Activated CD4-positive, CD25-positive, alpha-beta regulatory T cell treated with anti-CD3 and anti-CD28 coated beads, Interleukin-2, amount 50 U/mL, for 72 hours (primary cell): ENCODE measurements at regions not wholly inside any gene's neighbourhood (a gene's known extent, or its start where the extent isn't known, plus 50 kb on each side); places are given as distances from the start of the nearest gene placed in this dataset.

Experiments used
- DNase-seq: peaks from one replicate; pipeline ENCODE4 v3.0.0; 2021

DNA sequence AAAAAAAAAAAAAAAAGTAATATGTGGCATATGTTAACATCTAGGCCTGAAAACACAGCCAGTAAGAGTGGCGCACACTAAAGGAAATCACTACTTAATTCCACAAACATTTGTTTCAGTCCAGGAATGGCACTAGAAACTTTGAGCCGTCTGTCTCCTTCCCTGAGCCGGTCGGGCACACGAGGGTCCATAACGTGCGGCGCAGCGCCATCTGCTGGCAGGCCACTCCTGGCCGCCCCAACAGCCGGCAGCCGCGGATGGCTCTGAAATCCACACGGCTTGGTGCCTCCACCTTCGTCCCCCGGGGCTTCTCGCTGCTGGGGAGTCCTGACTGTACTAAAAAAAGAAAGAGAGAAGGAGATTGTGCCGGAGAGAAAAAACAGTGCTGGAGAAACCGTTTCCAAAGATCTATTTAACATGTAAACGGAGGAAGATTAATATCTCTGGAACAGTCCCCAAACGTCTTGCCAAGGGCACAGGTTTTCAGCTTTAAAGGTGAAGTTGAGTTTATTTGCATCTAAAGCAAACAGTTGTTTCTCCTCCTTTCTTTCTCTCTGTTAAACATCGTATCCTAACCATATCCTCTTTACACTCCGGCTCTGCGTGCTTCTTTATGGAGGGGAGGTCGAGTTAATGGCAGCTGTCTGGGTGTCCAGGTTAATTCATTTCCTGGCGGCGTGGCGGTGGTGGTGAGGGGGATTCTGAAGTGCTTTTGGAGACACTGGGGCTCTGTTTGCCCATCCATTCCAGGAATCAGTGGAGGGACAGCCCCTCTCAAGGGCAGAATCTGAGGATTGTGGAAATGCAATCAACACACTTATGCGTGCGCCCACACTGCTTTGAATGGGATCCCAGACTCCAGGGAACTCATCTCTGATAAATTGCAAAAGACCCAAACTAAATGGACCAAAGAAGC is 611.3 kb upstream of the SALL1 start:
- peak; percentile 50 for DNase-seq

DNA sequence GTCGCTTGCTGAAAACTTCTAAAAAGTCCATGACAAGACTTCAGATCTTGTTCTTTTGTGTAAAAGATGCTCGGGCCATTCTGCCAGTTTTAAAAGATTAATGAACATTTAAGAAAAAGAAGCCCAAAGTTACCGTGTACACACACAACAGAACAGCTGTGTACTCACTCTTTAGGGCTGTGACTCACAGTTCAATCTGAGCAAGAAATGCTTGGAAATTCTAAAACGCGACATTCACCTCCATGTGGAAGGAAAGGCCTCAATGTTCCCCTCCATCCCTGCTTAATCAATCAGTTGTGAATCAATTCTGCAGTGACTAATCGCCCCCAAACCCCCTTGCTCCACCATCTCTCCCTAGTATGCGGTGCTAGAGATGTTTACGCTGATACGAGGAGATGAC is 609.9 kb upstream of the SALL1 start:
- DNase-seq = no peak

DNA sequence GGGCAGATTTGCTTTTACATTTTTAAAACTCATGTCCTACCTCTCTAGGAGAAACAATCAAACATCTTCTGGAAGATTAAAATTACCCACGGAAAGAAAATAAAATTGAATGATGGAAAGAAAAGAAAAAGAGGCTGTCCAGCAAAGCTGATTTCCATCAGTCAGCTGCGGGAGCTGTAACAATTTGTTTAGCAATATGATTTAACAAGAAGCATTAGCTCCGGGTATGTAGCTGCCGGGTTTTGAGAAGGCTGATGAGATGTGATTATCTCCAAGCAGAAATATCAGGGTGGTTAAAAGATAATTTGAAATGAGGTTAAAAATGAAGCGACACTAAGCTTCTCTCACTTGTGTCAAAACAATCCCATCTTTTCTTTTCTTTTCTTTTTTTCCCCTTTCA is 608.9 kb upstream of the SALL1 start:
- no peak for DNase-seq

DNA sequence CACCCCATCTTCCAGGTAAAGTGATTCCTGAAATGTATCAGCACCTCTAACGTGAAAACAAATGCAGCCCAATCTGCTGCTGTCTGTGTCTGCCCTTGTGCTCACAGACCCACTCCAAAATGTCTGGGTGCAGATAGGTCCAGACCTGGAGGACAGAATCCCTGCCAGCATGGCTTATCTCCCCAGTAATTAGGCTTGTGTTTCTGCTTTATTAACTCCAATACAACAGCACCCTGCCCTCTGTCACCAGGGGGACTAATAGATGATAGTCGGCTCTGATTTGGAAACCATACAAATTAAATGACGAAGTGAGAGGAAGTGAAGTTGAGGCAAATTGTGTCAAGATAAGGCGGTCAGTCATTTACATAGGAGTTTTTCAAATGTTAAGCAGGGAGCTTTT is 608.3 kb upstream of the SALL1 start:
- DNase-seq = no peak

DNA sequence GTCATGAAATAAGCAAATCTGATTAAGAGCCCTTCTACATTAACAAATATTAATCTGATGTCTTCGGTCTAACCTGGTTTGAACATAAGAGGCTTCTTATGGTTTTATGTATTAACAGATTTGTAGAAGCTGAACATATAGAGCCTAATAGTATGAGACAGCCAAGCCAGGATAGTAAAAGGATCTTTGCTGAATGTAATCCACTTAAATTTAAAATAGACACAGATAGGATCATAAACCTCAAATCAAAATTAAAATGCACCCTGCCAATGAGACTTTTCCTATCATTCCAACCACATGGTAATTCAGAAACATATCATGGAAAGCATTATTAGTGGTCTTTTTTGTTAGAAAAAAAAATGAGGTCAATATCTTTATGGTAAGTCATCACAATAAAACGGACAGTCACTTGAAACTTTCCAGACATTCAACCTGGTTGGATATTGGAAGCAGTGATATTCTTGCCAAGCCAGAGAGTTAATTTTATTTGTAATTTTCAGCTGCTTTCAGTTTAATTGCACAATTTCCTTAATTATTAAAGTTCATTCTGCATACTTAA is 606.9 kb upstream of the SALL1 start:
- no peak for DNase-seq

DNA sequence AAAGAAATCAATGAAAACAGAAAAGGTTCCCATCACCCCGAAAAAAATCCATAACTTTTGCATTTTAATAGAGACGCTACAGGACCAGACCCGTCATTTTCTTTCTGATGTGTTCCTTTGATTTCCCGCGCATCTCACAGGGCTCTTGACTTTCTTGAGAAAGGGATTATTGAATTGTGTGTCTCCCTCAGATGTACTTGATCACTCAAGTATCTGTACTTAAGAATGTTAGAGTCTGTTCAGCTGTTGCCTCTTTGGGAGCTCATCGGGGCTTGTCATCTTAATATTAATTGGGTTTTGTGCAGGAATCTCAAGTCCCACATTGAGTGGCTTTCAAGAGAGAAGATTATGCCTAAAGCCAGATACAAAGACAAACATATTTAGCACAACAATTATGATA is 606.4 kb upstream of the SALL1 start:
- DNase-seq = no peak

DNA sequence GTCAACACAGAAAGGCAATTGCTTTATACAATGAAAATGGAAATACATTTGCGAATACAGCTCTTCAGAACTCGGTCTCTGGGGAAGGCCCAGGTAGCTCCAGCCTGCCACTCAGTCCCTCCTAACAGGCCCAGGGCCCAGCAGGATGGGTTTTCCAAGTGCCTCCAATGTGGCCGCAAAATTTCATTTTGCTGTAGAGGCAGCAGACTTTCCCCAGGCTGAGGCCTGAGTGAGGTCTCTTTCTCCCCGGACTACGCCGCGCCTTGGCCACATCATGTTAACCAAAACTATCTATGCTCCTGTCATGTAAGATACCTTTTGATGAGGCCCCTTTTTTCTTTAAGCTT is 606.0 kb upstream of the SALL1 start:
- DNase-seq = no peak

DNA sequence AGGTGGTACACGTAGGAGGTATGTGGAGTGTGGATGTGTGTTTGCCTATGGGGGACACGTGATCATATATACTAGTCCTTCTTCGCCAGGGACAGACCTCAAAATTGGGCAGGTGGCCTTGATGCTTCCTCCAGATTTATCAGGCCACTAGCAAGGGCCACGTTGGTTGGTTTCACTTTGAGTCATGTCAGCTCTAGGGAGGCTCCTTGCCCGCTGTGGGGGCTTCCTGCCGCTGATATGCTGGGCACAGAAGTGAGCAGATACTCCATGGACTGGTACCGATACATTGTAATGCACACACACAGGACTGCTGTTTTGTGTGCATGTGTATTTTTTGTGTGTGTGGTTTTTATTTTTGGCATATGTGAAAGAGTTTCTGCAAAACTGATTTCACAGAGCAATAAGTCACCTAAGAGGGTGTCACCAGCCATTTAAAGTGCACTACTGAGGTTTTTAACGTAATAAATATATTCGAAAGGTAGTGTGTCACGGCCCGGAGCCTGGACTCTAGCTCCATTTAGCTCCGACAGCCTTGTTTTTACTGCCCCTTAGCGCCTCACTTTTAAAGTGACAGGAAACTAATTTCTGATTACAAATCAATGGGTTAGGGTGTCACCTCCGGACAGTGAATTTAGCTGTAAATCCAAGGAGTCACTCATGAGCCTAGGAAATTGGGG is 605.5 kb upstream of the SALL1 start:
- DNase-seq = no peak

DNA sequence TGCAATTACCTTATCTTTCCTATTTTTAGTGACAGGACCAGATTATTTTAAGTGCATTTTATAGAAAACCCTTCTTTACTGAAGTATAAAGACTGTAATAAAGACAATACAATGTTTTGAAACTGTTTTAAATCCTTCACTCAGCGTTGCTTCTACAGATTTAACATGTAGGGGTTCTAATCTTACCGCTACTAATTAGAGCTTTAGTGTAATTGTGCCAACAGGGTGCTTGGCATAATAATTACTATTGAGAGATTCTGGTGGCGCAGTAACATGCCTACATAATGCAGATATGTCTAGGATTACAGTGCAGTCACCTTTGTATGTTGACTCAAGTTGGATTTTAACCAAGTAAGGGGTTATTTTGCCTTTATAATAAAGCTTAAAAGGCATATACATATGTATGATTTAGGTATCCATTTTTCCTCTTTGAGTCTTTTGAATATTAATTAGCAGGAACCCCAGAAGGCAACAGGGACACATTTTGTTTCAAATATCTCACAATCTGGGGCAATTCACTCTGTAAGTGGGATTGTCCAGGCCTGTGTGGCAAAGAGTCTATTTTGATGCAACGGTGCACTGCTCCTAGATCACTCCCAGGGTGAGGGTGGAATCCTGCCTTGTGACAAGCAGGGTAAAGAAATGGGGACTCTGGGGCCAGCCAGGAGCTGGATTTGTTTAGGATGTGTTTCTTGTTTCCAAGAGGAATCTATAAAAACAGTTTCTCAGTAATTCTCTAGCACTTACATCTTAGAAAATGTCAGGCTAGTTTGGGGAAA is 604.7 kb upstream of the SALL1 start:
- no peak for DNase-seq

DNA sequence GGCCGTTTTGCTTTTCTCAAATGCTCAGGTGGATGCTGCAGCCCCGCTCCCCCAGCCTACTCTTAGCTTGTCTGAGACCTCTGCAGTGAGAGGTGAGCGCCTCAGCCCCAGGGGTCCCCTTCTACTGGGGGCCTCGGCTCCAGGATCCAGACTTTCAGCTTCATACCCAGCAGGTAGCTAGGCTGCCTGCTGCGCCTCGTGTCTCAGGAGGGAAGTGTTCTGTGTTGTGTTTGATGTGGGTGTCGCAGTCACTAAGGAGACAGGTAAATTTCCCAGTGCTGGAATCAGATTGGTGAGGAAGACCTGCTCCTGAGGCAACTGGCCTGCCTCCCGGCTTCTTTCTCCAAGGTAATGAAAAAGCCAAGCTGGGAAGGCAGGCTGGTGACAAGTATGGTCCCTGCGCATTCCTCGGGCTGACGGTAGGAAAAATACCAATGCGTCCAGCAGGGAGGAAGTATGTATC is 604.0 kb upstream of the SALL1 start:
- no peak for DNase-seq

DNA sequence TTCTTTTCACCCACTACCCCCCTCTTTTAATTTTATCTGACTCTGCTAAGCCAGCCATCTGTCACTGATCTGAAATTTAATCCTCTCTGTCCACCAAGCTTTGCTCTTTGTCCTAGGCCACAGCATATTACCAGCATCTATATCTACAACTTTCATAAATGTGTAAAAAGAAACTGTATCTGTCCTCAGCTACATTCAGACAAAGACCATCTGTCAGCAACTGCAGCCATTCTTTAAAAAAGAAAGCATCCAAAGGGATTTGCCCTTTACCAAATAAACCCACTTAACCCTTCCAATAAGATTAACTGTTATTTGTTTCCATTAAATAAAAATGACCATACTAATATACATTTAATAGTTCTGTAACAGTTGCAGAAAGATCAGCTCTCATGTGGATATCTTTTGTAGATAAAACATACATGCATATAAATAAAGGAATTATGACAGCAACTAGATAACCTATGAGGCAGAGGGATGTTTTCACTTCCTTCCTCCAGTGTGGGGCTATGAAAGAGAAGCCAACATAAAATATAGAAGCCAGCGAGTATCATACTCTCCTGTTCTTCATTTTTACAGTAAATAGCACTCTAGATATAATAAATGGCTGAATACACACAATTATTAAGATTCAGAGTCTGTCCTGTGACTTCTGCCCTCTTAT is 602.5 kb upstream of the SALL1 start:
- no peak for DNase-seq

DNA sequence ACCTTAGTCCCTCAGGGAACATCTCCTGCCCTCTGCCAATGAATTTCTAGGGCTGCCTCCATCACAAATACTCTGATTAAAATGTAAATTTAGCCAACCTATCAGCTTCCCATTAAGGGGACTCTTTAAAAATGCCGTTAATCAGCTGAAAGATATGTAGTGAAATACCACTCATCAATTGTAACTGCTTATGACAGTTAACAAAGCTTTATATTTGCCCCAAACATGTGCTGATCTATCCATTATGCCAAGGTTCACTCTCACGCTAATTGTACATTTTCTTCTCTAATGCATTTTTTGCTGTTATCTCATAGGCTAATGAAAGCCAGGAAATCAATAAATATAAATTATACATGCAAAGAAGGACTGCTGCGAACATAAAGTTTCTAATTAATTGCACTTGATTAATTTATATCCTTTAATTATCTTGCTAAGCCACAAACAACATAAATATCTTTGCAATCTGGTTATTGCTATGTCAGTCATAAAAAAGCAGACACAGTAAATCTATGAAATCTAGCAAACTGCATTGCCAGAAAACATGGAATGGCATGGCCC is 601.4 kb upstream of the SALL1 start:
- no peak for DNase-seq

DNA sequence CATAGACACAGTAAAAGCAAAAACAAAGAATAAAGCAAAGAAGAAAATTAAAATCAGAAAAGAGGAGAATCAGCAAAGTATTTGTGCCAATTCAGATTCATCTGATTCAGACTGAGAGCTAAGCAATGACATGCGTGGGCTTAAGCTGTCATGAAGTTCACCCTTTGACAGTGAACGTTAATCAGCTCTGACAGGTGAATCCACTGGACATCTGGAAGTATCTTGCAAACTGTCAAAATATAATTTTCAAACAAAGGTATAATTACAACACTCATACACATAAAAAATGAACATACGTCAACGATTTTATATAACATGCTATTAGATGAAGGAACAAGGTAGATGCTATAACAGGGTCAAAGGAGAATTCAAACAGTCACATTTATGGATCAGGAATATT is 596.3 kb upstream of the SALL1 start:
- DNase-seq = no peak

DNA sequence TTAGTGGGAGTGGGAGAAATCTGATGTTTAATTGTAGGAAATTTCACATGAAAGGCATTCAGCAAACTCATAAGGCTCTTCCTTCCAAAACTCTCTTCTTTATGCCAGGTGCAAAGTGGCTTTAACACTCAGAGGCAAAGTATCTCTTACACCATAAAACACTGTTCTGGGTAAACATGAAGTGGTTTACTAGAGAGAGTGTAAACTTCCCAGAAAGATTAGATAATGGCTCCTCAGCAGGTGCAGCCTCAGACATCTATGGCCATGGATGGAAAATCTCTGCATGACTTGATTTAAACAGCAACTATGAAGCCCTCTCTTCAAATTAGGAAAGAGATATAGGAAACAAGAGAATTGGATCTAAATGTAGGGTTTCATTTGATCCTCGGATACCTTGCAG is 583.1 kb upstream of the SALL1 start:
- DNase-seq = no peak

DNA sequence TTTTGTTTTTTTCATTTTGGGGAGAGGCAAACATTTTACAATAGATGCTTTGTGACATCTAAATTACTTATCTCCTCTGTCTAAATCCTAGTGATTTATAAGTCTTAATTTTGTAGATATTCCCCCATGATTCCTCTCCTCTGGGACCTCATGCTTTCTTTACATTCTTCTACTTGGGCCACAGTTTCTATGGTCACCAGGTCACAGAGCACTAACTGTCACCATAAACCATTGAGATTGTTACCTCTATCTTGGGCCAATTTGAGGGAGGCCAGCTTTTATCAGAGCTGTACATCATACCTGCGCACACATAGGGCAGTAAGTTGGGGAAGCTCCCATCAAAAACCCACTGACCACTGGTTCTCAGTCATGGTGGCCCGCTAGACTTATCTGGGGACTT is 582.1 kb upstream of the SALL1 start:
- no peak for DNase-seq

DNA sequence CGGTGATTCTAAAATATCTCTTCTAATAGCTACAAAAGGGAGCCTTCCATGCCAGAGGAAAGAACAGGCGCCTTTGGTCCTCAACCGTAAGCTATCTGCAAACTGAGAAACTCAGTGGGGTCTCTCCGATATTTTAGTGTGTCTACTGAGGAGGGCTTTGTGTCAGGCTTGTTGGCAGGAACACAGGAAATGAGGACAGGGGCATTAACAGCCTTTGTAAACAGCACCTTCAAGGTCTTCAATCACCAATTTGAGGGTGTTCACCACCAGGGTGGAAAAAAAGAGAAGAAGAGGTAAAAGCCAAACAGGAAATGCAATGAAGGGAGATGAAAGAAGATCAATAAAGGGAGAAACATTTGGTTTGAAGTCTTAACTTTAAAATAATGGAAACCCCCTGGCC is 580.1 kb upstream of the SALL1 start:
- DNase-seq = no peak

DNA sequence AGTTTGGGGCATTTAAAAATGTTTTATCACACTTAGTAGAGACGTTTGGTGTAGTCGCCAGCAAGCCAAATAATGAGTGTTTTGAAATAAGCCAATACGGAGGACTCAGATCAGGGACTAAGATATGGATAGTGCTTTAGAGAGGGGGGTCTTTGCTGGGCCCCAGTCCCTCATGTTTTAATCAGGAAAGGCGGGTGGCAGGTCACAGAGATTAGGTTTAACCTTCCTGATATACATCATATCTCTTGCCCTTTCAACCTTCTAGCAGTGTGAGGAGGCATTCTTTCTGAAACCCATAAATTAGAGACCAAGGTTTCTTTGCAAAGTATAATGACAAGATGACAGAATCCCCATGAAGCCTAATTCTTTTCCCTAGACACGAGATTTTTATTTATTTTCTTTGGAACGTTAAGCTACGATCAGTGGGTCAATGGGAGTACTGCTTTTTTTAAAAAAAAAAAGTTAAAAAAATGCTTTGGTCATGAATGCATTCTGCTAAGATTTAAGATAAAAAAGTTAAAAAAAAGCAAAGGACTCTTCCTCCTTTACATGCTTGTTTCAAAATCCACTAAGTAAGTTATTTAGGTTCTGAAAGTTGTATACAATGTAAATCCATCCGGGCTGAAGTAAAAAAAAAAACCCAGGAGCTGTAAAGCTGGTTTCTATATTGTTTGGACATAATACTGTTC is 572.1 kb upstream of the SALL1 start:
- no peak for DNase-seq

DNA sequence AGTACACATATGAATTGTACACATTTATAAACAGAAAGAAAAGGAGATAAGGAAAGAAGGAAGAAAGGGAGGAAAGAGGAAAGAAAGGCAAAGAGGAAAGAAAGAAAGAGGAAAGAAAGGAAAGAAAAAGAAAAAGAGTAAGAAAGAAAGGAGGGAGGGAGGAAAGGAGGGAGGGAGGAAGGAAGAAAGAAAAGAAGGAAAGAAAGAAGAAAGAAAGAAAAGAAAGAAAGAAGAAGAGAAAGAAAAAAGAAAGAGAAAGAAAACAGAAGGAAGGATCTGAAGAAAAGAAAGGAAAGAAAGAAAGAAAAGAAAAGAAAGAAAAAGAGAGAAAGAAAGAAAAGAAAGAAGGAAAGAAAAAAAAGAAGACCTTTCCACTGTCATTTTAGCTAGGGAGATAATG is 571.4 kb upstream of the SALL1 start:
- DNase-seq = no peak

DNA sequence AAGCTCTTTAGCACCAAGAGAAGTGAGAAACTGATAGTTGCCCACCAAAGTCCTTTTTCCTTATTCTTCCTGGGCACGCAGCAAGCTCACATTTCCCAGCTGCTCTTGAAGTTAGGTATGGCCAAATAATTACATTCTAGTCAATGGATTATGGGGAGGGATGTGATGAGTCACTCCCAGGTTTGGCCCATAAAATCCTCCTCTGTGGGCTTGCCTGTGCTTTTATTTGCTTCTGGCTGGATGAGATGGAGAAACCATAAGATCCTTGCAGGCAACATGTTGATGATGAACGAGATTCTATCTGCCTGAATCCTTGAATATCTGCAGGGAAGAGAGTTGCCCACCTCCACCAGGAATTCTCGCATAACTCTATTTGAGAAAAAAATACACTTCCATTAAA is 568.3 kb upstream of the SALL1 start:
- DNase-seq = no peak

DNA sequence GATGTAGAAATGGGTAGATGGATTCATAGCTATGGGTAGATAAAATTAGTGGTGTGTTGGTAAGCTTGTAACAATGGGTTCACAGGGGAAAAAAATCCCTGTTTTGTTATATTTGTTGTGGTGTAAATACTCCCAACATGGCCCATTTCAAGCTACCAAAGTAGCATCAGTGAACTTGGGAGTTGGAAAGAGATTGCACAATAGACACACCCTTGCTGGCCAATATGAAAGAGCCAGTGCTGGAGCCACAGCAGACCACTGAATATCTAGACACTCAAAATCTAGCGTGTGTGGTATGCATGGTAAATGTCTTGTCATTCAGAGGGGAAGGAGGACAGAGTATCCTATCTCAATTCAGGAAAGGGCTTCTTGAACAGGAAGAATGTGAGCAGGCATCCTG is 565.1 kb upstream of the SALL1 start:
- no peak for DNase-seq

DNA sequence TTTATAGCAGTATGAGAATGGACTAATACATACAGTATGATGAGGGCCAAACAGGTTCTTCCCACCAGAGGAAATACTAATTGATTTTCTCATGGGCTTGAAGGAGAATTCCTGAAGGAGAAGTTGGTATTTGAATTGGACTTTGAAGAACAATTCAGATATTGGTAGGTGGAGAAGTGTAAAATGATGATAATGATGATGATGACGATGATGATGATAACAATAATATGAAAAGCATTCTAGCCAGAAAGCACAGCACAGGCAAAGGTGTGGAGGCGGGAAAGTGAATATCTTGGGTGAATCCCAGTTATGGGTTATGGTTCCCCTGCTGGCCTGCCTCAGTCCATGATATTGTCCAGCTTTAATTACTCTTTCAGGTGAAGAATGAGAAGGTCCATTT is 562.4 kb upstream of the SALL1 start:
- DNase-seq = no peak
